Activated naive CD4-positive, alpha-beta T cell treated with anti-CD3 and anti-CD28 coated beads, Interleukin-2, amount 10 ng/mL, durations not matched to agents 7 days and 5 days (primary cell): ENCODE measurements at regions not wholly inside any gene's neighbourhood (a gene's known extent, or its start where the extent isn't known, plus 50 kb on each side); places are given as distances from the start of the nearest gene placed in this dataset.
"Not testable (repeated sequence)": the region's sequence is repeated elsewhere in the genome, so short reads cannot be mapped to it uniquely, and the experiment has no call there.

Experiments
- CTCF ChIA-PET: fragments of 350-600 bp; sonication (Branson Sonifier 250); formaldehyde crosslinking; loops from one replicate; lab custom pipeline; 2021; ENCODE audit warnings: antibody characterized with exemption; lab: Charles Lee
- DNase-seq: peaks from one replicate; pipeline ENCODE4 v3.0.0-alpha.2; 2020
- H3K27ac Mint-ChIP-seq: one replicate; pipeline ENCODE4 v1.8.0; 2021; ENCODE audit warnings: mild to moderate bottlenecking, moderate library complexity, mixed read lengths
- H3K27me3 Mint-ChIP-seq: one replicate; pipeline ENCODE4 v1.8.0; 2021; ENCODE audit warnings: mild to moderate bottlenecking, mixed read lengths
- H3K36me3 Mint-ChIP-seq: one replicate; pipeline ENCODE4 v1.8.0; 2021; ENCODE audit warnings: mixed read lengths
- H3K4me1 Mint-ChIP-seq: one replicate; pipeline ENCODE4 v1.8.0; 2021; ENCODE audit warnings: mixed read lengths
- H3K4me3 Mint-ChIP-seq: one replicate; pipeline ENCODE4 v1.8.0; 2021; ENCODE audit warnings: mild to moderate bottlenecking, moderate library complexity, mixed read lengths
- H3K9me3 Mint-ChIP-seq: one replicate; pipeline ENCODE4 v1.8.0; 2021; ENCODE audit warnings: mixed read lengths

DNA sequence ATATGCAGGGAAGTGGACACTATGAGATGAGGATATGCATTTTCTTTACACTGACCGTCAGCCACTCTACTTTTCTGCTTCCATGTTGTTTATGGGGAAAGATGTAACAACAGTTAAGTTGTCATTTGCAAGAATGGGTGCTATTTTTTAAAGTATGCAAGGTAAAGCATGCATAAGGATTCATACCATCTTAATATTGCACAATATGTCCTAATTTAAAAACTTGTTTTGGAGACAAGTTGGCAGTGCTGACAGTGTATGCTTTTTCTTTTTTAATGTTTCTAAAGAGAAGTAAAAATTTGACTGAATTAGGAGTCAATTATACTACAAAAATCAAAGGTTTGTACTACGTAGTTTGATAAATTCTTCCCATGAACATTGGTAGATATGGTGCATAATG is 435.4 kb downstream of the MMUT start:
- Mint-ChIP-seq H3K36me3 (no peaks in the 10 kb centered on the region), H3K9me3 (peaks cover 1% of the 10 kb centered on the region), H3K4me3 (no peak overlapping the region), H3K27ac (no peak overlapping the region), H3K4me1 (no peaks in the 10 kb centered on the region), H3K27me3 (no peaks in the 10 kb centered on the region)
- DNase-seq, result no peak
- CTCF ChIA-PET, result no interaction called here

DNA sequence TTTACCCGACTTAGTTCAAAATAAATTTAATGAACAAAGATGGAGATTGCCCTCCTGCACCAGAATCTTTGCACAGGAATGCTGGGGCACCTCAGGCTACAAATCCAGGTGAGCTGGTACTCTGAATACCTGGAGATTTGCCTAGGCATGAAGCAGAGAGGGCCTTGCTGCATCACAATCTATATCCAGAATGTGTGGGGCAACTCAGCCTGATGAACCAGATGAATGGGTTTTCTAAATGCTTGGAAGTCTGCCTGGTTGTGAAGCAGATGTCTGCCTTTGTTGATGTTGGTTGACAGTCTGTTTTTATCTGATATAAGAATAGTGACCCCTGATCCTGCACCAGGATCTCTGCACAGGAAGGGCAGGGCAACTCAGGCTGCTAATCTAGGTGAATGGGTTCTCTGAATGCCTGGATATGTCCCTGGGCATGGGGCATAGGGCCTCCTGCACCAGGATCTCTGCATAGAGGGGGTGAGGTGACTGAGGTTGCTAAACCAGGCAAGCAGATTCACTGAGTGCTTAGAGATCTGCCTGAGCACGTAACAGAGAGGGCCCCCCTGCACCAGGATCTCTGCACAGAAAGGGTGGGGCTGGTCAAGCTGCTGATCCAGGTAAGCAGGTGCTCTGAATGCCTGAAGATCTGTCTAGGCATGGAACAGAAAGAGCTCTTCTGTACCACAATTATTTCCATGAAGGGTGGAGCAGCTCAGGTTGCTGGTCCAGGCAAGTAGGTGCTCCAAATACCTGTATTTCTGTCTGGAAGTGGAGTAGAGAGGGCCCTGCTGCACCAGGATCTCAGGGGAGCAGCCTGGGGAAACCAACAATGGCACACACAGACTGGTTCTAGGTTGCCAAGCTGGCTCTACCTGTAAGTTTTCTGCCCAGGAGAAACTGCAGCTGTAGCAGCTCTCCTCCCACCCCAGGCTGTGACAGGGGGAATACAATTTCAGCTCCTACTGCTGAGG is 437.5 kb downstream of the MMUT start:
- peaks cover 1% of the 10 kb centered on the region for H3K9me3 Mint-ChIP-seq
- no peaks in the 10 kb centered on the region for H3K36me3 Mint-ChIP-seq
- H3K27me3 Mint-ChIP-seq, result no peaks in the 10 kb centered on the region
- no peak for DNase-seq
- CTCF ChIA-PET, result no interaction called here
- no peak overlapping the region for H3K4me3 Mint-ChIP-seq
- H3K27ac Mint-ChIP-seq, result no peak overlapping the region
- no peaks in the 10 kb centered on the region for H3K4me1 Mint-ChIP-seq

DNA sequence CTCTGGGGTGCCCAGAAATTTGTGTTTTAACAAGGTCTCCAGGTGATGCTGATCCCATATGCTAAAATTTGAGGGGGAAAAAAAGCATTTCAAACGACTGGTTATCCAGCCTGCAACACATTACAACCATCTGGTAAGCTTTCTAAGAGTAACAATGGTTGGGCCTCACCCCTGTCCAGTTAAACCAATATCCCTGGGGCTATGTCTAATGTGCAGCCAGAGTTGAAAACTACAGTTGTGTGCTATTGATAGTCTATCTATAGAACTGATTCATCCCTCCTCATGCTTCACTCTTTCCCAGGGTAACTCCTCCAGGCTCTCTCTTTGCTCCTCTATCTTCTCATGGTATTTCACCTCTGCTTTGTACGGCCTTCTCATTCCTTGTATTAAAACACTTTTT is 458.3 kb downstream of the MMUT start:
- DNase-seq, result no peak
- Mint-ChIP-seq H3K4me3 (no peak overlapping the region), H3K27me3 (no peaks in the 10 kb centered on the region), H3K4me1 (no peaks in the 10 kb centered on the region), H3K9me3 (peaks cover 2% of the 10 kb centered on the region), H3K36me3 (no peaks in the 10 kb centered on the region), H3K27ac (no peak overlapping the region)
- CTCF ChIA-PET, result no interaction called here

DNA sequence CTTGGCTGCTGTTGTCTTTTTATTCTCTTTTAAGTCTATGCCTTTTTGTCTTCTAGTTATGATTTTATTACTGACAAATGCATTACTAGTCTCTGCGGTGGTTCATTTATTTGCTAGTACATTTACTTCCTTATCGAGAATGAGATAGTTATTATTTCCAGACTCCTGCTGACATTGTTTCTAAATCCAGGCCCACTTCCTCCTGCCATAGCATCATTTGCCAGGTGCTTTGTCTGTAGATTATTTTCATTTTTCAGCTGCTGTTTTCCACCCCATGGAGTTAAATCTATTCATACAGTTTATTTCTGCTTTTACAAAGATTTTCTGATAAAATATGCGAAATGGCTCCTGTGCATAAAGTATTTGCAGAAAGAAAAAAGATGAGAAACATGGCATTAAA is 459.7 kb downstream of the MMUT start:
- Mint-ChIP-seq H3K9me3 (peaks cover 2% of the 10 kb centered on the region), H3K4me1 (no peaks in the 10 kb centered on the region), H3K27ac (no peak overlapping the region), H3K36me3 (no peaks in the 10 kb centered on the region), H3K4me3 (no peak overlapping the region), H3K27me3 (no peaks in the 10 kb centered on the region)
- CTCF ChIA-PET, result interaction anchor here (1.6 kb wide), 1 partner anchor 15 kb away, joined by 3 read pairs; no protein-coding TSS in a partner anchor
- no peak for DNase-seq

DNA sequence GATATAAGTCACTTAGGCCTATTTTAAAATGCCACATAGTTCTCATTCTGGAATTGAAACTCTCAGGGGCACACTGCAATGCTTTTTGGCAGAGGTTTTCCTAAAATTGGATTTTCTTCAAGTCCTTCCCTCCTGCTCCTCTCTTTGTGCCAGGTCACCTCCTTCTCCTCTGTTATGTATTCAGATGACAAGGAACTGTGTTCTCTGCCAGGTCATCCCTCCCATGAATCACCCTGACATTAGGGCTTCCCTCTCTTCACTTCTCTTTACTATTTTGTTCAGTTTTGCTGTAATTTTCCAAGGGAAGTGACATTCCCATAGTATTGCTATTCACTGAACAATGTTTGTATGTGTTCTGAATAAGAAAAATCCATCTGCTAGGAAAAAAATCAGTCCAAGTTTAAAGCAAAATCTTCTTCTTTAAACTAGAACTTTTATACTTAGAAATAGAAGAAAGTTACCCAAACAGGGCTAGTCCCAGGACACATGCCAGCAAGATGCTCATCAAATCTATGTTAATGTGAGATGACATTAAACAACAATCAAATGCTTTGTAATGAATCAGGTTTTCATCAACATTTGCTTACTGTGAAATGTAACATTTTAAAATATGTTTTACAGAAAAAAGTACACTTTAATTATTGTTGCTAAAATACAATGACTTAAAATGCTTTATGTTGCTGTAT is 461.1 kb downstream of the MMUT start:
- peaks cover 2% of the 10 kb centered on the region for H3K9me3 Mint-ChIP-seq
- no peaks in the 10 kb centered on the region for H3K27me3 Mint-ChIP-seq
- no peak overlapping the region for H3K27ac Mint-ChIP-seq
- no peaks in the 10 kb centered on the region for H3K36me3 Mint-ChIP-seq
- CTCF ChIA-PET, result no interaction called here
- no peaks in the 10 kb centered on the region for H3K4me1 Mint-ChIP-seq
- DNase-seq, result no peak
- H3K4me3 Mint-ChIP-seq, result no peak overlapping the region

DNA sequence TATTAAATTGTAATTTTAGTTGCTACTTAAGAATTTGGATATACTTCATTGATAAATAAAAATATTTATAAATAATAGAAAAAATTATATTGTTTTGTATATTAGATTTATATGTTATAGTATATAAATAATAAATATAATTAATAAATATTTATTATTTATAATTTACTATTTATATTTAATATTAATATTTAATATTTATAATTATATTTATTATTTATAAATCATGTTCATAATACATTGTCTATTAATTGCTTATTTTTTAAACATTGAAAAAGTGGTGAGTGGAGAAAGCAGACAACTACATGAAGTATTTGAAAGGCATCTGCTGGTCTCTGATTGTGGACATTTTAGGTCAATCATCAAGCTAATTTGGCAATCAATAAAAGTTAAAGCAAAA is 464.5 kb downstream of the MMUT start:
- DNase-seq, result no peak
- no peak overlapping the region for H3K27ac Mint-ChIP-seq
- H3K36me3 Mint-ChIP-seq, result no peaks in the 10 kb centered on the region
- no peak overlapping the region for H3K4me3 Mint-ChIP-seq
- no peaks in the 10 kb centered on the region for H3K9me3 Mint-ChIP-seq
- no peaks in the 10 kb centered on the region for H3K4me1 Mint-ChIP-seq
- CTCF ChIA-PET, result no interaction called here
- H3K27me3 Mint-ChIP-seq, result no peaks in the 10 kb centered on the region

DNA sequence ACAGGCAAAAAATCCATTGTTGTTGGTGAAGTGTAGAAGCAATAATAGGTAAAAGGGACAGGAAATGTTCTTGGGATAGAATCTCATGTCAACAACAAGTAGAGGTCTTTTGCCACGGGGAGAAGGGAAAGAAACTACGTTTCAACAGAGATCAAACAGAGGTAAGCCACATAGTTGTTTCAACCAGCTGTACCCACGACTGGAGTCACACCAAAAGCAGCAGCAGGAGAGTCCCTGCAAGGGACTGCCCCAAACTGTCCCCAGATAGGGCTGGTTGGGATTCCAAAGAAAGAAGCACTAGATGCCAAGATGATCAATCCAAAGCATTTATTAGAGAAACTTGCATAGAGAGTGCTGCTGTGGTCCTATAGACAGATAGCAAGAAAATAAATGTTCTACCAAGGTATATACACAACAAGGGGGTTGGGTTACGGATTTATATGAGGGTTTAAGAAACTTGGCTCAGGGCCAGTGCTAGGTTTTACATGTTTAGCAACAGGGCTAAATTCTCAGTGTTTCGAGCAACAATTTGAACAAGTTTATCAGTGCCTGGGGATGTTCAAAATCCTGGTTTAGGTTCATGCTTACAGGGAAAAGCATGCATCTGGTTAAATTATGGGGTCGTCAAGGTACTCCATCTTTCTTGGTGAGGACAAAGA is 466.5 kb downstream of the MMUT start:
- Mint-ChIP-seq H3K4me1 (no peaks in the 10 kb centered on the region), H3K27ac (no peak overlapping the region), H3K9me3 (peaks cover 2% of the 10 kb centered on the region), H3K27me3 (no peaks in the 10 kb centered on the region), H3K36me3 (no peaks in the 10 kb centered on the region), H3K4me3 (no peak overlapping the region)
- DNase-seq, result no peak
- CTCF ChIA-PET, result no interaction called here

DNA sequence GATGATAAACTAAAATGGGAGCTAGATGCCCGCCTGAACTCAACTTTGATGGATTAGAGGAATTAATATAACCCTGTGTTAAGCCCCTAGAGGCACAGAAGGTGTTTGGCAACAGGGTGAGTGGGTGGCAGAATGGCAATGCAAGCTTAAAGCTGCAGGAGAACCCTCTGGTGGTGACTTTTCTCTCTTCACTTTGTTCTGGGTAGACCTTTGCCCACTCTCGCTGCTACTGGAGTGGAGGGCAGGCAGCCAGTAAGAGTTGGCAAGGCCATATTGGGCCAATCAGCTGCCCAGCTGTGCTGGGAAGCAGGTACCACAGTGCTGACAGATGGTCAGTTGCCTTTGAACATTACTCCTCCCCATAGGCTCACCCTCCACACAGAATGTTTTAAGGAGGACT is 468.2 kb downstream of the MMUT start:
- H3K4me1 Mint-ChIP-seq, result no peaks in the 10 kb centered on the region
- no peak for DNase-seq
- no peak overlapping the region for H3K27ac Mint-ChIP-seq
- no peaks in the 10 kb centered on the region for H3K36me3 Mint-ChIP-seq
- peaks cover 2% of the 10 kb centered on the region for H3K9me3 Mint-ChIP-seq
- H3K27me3 Mint-ChIP-seq, result no peaks in the 10 kb centered on the region
- H3K4me3 Mint-ChIP-seq, result no peak overlapping the region
- CTCF ChIA-PET, result no interaction called here

DNA sequence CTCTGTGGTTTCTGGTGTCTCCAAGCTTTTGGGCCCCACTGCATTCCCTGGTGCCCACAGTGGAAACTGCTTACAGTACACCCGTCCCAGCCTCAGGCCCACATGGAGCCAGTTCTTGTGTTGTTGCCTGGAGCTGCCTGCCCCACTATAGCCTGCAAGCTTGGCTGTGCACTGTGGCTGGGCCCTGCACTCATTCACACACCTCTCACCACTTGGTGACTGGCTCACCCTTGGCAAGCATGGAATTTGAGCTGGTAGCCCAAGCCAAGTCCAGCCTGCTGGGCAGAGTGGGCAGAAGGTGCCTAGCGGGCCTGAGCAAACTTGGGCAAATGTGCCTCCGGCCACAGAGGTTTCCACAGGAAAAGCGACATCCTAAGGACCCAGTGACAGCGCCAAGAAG is 472.3 kb downstream of the MMUT start:
- no peak overlapping the region for H3K4me3 Mint-ChIP-seq
- DNase-seq, result no peak
- no peak overlapping the region for H3K27ac Mint-ChIP-seq
- CTCF ChIA-PET, result no interaction called here
- H3K9me3 Mint-ChIP-seq, result peaks cover 10% of the 10 kb centered on the region
- no peaks in the 10 kb centered on the region for H3K4me1 Mint-ChIP-seq
- no peaks in the 10 kb centered on the region for H3K36me3 Mint-ChIP-seq
- H3K27me3 Mint-ChIP-seq, result no peaks in the 10 kb centered on the region

DNA sequence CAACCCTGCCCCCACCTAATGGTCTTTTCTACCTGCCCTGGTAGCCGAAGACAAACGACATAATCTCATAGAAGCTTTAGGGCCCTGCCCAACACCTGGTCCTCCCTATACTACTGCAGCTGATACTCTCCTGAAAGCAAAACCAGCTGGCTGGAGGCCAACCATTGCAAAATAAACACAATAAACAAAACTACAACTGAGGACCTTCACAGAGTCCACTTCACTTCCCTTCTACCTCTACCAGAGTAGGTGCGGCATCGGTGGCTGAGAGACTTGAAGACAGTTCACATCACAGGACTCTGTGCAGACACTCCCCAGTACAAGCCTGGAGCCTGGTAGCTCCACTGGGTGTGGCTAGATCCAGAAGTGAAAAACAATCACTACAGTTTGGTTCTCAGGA is 476.2 kb downstream of the MMUT start:
- no peak for DNase-seq
- Mint-ChIP-seq H3K4me3 (no peak overlapping the region), H3K36me3 (no peaks in the 10 kb centered on the region), H3K9me3 (peaks cover 16% of the 10 kb centered on the region), H3K4me1 (no peaks in the 10 kb centered on the region), H3K27me3 (no peaks in the 10 kb centered on the region), H3K27ac (no peak overlapping the region)
- CTCF ChIA-PET, result no interaction called here

DNA sequence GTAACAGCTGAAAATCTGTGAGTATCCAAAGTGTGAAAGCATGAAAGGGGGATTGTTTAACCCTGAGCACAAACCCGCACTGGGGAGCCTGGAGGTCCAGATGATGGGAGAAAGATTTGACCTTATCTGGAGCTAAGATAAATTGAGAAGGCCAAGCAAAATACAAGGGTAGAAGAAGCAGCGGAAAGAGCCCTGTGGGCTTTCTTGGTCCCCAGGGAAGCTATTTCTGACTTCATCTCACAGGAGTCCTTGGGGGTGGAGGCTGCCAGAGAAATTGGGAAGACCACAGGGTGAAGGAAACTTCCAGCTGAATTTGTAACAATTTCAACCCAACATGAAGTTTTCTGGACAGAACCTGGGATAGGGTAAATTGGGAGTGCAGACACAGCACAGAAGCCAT is 476.9 kb downstream of the MMUT start:
- Mint-ChIP-seq H3K36me3 (no peaks in the 10 kb centered on the region), H3K4me1 (no peaks in the 10 kb centered on the region), H3K4me3 (no peak overlapping the region), H3K9me3 (peaks cover 17% of the 10 kb centered on the region), H3K27ac (no peak overlapping the region), H3K27me3 (no peaks in the 10 kb centered on the region)
- DNase-seq, result no peak
- CTCF ChIA-PET, result no interaction called here

DNA sequence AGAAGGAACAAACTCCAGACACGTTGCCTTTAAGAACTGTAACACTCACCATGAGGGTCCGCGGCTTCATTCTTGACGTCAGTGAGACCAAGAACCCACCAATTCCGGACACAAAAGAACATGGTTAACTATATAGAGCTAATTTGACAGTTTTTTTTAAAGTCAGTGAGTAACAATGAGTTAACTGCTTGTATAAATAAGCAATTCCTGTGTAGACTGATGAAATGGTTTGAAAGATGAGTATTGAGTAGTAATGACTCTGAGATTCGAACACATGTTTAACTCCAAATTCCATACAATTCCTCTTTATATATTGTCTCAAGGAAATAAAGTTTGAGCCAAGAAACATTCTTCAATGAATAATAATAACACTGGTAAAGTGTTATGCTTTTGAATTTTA is 478.0 kb downstream of the MMUT start:
- CTCF ChIA-PET, result no interaction called here
- peaks cover 17% of the 10 kb centered on the region for H3K9me3 Mint-ChIP-seq
- H3K36me3 Mint-ChIP-seq, result no peaks in the 10 kb centered on the region
- H3K27me3 Mint-ChIP-seq, result no peaks in the 10 kb centered on the region
- no peak overlapping the region for H3K27ac Mint-ChIP-seq
- no peak overlapping the region for H3K4me3 Mint-ChIP-seq
- no peaks in the 10 kb centered on the region for H3K4me1 Mint-ChIP-seq
- no peak for DNase-seq

DNA sequence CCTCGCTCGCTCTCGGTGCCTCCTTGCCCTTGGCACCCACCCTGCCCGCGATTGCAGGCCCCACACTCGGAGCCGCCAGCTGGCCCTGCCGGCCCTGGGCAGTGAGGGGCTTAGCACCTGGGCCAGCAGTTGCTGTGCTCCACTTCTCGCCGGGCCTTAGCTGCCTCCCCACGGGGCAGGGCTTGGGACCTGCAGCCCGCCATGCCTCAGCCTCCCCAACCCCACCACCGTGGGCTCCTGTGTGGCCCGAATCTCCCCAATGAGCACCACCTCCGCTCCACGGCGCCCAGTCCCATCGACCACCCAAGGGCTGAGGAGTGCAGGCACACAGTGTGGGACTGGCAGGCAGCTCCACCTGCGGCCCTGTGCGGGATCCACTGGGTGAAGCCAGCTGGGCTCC is 479.1 kb downstream of the MMUT start:
- H3K4me3 Mint-ChIP-seq, CTCF ChIA-PET, H3K27ac Mint-ChIP-seq, H3K27me3 Mint-ChIP-seq, DNase-seq, H3K4me1 Mint-ChIP-seq, H3K36me3 Mint-ChIP-seq: not testable (repeated sequence)
- peaks cover 14% of the 10 kb centered on the region for H3K9me3 Mint-ChIP-seq

DNA sequence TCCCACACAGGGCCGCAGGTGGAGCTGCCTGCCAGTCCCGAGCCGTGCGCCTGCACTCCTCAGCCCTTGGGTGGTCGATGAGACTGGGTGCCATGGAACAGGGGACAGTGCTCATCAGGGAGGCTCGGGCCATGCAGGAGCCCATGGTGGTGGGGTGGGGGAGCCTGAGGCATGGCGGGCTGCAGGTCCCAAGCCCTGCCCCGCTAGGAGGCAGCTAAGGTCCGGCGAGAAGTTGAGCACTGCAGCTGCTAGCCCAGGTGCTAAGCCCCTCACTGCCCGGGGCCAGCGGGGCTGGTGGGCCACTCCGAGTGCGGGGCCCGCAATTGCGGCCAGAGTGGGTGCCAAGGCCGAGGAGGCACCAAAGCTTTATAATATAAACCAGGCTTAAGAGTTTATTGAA is 479.7 kb downstream of the MMUT start:
- H3K4me3 Mint-ChIP-seq, result no peak overlapping the region
- DNase-seq, result no peak
- CTCF ChIA-PET, result no interaction called here
- peaks cover 10% of the 10 kb centered on the region for H3K9me3 Mint-ChIP-seq
- H3K36me3 Mint-ChIP-seq, result no peaks in the 10 kb centered on the region
- H3K4me1 Mint-ChIP-seq, result no peaks in the 10 kb centered on the region
- no peak overlapping the region for H3K27ac Mint-ChIP-seq
- no peaks in the 10 kb centered on the region for H3K27me3 Mint-ChIP-seq
